HG03460 (cell line): ENCODE measurements at regions not wholly inside any gene's neighbourhood (a gene's known extent, or its start where the extent isn't known, plus 50 kb on each side); places are given as distances from the start of the nearest gene placed in this dataset.
"Not testable (repeated sequence)": the region's sequence is repeated elsewhere in the genome, so short reads cannot be mapped to it uniquely, and the experiment has no call there.

Source experiments
- ATAC-seq: cut with Tn5 transposase; IDR thresholded peaks from one replicate; pipeline ENCODE4 v1.9.1; 2021; ENCODE audit not compliant: unreplicated experiment

DNA sequence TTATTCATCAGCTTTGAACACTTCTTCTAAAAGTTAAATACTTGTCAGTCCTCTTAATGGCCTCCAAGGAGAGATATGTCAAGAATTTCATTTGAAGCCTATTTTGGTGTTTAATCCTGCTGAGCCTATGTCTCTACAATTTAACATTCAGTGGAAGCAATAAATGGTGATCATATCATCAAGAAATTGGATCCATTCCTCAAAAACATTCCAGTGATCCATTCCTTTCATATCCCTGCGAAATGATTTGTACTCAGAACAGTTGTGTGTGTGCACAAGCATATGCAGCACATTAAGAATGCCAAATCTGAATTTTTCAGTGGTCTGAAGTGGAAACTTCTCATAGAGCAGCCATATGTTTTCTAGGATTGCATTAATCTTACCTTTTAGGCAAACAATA, 373.7 kb upstream of the SYT1 start:
- no peak for ATAC-seq

DNA sequence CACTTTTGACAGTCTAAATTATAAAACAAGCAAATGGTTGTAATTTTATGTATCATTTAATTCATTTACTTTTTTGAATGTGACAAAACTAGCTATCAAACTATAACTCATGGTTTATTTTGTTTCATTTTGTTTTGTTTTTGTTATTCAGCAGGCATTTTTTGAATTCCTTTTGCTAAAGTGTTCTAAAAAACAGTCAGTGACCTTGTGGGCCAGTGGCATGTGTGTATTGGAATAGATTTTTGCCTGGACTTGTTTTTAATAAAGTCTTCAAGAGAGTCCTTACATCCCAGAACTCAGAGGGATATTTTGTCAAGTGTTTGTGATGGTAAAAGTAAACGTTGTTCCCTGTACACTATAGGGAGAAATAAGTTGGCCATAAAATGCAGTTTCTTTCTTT, 369.7 kb upstream of the SYT1 start:
- ATAC-seq, result no peak

DNA sequence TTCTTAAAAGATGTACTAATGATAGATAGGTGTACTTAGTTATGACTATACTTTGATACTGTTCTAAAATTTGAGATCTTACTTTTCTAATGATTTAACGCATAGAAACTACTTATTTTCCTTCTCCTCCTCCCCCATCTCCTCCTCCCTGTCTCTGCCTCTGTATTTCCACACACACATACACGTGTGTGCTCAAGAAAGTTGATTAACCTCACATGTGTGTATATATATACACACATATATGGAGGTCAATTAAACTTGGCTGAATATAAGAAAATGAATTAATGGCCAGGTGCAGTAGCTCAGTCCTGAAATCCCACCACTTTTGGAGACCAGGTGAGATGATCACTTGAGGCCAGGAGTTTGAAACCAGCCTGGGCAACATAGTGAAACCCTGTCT, 362.7 kb upstream of the SYT1 start:
- ATAC-seq, result no peak

DNA sequence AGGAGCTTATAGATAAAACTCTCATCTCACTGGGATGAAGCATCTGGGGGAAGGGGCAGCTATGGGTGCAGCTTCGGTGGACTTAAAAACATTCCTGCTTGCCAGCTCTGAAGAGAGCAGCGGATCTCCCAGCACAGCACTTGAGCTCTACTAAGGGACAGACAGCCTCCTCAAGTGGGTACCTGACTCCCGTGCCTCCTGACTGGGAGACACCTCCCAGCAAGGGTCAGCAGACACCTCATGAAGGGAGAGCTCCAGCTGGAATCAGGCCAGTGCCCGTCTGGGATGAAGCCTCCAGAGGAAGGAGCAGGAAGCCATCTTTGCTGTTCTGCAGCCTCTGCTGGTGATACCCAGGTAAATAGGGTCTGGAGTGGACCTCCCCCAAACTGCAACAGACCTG, 345.2 kb upstream of the SYT1 start:
- no peak for ATAC-seq

DNA sequence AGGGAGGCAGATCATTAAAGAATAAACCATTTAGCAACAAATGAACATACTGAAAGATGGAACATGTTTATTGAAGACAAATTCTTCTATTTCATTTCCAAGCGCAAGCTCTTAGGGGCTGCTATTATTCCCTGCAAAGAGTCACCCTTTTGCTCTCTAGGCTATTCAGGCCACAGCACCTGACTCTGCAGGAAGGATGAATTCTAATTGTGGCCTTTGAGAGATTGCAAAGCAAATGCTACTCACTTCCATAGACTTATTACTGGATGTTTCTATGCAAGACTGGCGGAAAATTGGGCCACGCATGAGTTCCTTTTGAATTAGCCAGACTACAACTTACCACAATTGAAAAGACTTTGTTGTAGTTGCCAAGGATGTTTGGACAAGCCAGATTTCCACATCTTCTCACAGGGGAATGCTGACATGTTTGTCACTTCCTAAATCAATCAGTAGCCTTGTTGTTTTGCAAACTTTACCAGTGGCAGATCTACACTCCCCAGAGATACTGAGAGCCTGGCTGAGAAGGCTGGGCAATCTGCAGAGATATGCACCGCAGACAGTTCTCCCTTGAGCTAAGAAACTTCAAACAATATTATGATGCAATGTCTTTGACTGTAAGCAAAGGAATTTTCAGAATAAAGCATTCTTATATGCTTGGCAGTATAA, 334.3 kb upstream of the SYT1 start:
- no peak for ATAC-seq

DNA sequence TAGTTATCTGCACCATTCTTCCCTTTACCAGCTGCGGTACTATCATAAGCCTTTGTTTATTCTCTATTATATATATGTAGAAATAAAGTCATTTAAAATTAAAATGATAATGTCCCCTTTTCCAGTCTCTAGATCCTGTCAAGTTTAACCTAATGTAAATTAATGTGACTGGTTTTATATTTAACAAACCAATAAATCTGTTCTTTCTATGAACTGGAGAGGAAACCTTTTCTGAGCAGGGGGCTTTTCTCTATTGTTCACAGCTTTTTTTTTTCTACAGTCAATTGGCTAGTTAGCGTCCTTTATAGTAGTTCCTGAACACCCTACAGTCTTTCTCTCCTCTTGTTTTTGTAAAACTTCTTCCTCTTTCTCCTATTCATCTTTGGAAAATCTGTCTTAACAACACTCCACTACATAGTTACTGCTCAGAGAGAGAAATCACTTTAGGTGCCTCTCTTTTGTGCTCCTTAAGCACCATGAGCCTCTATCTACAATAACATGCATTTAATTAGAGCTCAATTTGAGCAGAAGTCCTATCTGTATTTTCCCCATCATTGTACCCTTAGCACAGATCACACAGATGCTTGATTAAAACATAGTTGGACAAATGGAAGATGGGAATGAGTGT, 332.6 kb upstream of the SYT1 start:
- ATAC-seq, result no peak

DNA sequence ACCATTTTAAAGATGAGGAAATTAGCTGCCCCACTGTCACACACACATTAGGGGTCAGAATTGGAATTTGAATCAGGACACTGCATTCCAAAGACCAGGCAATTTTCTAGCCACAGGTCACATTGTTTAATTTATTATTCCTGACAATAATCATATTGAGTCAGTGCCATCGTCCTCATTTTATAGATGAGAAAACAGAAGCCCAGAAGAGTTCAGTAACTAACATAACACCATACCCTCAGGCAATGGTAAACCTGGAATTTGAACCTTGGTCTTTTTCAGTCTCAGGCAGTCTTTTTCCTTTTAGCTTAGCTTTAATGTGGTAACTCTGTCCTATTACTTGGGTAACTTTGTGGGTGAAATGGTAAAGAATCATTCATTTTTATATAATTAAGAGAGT, 330.3 kb upstream of the SYT1 start:
- no peak for ATAC-seq

DNA sequence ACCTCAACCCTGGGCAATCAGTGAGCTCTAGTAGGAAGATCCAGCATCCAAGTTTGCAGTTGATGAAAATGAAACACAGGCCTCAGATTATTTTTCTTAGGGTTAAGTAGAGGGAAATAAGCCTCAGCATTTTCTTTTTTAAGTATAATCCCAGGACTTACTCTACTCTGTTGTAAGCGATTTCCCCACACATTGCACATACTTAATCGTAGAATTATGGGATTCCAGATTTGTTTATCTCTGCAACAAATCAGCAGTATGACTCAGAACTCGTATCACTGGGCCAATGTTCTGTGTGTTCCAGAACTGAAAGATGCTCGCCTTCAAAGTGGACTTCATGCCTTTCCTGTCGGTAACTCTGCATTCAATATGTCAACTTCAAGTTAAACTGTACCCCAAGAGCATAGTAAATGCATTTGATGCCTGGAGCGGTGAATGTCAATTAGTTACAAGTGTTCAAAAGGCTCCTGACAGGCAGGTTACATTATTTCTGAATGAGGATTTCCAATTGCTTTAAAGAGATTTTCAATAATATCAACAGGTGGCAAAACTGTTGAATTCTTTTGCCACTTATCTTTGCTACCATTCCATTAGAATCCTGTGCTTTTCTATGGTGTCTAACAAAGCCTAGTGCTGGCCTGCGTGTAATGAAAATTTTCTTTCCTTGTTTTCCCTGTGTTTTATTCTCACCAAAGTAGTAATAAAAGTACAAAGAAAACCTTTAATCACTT, 323.8 kb upstream of the SYT1 start:
- no peak for ATAC-seq

DNA sequence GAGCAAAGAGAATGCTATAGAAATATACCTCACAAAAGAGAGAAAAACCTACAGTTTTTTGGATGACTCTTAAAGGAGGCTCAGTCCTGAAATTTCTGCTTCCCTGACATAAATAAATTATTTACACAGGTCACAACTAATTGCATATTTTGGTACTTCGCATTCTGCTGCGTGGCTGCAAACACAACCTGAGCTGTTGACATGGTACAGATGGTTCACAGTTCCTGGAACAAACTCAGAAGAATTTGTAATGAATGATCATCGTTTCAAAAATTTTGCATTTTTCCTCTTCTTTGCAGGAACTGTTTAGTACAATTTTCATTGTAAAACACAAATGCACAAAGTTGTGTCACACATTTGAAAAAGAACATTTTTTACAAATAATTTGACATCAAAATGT, 313.7 kb upstream of the SYT1 start:
- no peak for ATAC-seq

DNA sequence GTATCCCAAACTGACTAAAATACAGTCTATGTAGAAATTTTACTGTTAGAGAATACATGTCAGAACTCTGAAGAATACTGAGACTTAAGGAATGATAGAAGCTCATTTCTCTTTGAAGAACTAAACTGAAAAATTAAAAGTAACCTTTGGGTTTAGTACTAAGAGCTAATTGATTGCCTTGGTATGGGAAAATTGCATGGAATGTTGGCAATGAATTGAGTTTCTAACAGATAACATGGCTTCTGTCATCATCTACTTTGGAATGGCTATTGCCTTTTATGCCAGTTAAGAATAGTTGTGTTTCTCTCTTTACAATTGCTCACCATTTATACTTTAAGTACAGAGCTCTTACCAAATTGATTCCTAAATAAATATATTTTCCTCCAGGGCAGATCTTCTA, 308.8 kb upstream of the SYT1 start:
- no peak for ATAC-seq

DNA sequence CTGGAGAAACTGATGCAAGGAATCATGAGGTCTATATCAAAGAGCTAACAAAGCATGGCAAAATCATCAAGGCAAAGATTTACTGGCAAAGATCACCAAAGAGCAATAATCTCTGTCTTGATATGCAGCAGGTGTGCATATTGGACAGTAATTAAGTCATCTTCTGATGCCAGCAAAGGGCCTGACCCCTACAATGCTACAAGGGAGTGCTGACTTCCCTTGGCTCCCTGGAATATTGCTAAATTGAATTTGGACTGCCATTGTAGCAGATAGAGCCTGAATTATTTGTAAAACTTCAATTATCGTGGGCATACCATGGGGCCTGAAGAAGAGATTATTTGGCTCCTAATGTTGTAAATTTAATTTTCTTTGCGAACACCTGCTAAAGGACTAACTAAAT, 307.9 kb upstream of the SYT1 start:
- no peak for ATAC-seq

DNA sequence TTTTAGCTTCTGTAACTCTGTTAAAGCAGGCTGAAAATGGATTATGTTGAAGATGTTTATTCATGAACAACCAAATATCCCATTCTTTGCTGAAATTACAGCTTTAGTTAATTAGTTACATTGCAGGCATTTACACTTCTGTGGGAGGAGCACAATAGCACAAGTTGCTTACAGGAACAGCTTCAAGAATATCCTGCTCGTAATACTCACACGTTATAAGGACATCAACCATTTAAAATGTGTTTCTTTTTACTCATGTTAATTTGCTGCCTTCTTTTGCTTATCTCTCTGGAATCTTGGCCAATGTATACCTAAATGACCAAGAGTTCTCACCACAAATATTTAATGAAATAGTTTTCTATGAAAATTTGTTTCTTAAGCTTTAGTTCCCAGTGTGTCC, 305.2 kb upstream of the SYT1 start:
- ATAC-seq, result no peak

DNA sequence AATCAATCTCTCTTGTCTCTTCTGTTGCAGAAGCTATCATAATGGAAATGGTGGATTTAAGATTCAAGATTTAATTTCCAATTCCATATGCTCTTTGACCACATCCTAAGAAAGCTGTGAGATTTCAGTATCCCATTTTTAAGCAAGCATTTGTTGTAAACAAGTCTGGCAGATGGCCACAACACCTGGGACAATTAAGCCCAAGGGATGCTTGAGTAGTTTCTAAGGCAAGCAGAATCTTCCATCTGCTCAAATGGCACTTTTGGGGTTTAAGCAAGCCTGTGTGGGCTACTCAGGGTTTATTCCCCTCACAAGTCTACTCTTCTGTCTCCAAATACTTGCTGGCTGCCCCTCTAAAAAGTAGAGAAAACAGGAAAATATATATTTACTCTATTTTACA, 304.7 kb upstream of the SYT1 start:
- no peak for ATAC-seq

DNA sequence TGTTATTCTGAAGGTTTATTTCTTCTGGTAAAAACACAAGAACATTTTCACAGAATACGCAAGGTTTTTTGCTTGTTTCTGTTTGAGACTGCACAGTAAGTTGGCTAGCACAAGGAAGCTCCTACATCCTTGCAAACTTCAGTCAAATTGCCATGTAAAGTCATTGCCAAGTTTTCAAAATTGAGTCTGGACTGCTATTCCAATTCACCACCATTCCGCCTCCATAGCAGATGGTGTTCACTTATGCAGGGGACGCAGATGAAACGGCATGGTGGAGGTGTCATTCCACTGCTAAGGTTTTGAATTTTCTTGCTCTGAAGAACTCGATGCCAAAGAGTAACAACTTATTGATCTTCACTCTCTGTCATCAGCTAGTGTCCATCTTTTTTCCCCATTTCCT, 303.9 kb upstream of the SYT1 start:
- no peak for ATAC-seq

DNA sequence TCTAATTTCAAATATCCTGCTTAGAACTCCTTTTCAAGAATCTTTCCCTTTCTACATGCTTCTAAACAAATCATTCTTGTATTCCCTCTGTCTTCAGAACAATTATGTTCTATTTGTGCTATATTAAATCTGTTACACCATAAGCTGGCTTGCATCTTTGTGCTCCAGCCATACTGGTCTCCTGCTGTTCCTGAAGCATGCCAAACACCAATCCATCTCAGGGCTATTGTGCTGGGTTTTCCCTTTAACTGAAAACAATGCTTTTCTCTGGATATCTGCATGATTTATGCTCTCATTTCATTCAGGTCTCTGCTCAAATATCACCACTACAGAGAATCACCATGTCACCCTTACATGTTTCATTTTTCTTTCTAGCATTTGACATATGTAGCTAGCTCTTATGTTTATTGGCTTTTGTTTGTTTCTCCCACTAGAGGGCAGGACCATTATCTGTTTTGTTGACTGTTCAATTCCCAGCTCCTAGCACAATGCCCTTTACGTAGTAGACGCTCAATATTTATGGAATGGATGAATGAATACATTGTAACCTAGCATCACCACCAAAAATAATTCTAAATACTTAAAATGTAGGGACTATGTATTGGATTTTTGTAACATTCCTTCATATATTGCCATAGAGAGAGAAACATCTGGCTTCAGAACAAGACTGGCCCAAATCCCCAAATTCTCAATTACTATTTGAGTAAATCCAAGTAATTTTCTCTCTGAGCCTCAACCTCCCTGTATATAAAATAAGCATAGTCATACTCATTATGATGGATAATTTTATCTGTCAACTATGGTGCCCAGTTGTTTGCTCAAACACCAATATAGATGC, 302.0 kb upstream of the SYT1 start:
- no peak for ATAC-seq

DNA sequence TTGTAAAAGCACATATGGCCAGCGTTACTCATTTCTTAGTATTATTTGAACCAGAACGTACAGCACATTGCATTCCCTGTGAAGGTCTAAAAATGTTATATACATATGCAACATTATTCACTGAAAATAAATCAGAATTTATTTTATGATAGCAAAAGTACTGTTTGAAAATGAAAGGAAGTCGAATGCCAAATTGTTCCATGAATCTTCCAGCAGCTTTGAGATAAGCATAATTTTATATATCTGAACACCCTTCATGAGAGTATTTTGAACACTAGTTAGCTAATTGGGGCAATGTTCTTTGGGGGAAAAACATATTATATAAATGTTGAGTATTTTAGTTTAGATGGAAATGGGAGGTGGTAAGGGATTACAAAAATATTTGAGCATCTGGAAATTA, 300.7 kb upstream of the SYT1 start:
- ATAC-seq, result no peak

DNA sequence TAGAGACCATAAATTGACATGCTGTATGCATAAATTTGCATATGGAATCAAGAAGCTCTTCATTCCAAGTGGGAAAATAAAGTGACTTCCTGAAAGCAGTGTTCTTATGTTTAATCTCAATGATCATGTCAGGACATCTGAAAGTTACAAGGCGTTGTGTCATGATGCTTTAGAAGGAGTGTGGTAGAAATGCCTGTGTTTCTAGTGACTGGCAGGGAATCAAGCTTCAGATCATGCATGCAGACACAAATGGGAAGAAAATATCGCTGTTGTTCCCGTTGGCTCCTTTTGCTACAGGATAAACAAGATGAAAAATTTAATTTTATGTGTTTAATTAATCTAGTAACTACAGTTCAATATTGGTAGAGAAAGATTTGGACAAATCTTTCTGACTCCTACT, 298.1 kb upstream of the SYT1 start:
- no peak for ATAC-seq

DNA sequence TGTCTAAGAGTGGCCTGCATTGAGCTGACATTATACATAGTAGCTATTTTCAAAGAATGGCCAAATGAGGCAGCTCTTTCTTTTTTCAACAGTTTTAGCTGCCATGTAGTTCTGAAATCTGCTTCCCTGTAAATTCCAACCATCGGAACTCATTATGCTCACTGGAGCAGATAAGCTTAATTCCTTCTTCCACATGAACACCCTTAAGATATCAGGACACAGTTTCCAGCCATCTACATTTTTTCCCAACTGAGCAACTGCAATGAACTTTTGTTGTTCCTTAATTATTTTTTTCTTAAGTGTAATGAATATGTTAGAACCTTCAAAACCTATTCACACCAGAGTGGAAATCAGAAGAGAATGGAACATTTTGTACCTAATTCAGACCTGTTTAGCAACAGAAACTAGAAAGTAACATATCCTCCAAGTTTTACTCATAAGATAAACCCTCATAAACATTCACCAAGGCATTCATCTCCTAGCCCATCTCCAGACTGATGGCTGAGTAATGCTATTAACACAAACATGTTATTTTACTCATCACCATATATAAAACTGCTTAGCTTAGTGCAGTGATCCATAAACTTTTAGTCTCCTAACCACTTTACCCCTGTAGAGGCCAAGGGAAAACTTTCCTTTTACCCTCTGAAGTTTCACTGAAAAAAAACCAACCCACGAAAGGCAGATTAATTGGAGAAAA, 296.1 kb upstream of the SYT1 start:
- no peak for ATAC-seq

DNA sequence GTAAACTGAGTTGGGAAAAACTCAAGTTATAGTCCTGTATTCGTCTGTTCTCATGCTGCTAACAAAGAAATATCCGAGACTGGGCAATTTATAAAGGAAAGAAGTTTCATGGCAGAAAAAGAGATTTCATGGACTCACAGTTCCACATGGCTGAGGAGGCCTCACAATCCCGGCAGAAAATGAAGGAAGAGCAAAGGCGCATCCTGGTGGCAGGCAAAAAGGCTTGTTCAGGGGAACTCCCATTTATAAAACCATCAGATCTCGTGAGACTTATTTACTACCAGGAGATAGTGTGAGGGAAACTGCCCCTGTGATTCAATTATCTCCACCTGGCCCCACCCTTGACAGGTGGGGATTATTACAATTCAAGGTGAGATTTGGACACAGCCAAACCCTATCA, 292.6 kb upstream of the SYT1 start:
- no peak for ATAC-seq

DNA sequence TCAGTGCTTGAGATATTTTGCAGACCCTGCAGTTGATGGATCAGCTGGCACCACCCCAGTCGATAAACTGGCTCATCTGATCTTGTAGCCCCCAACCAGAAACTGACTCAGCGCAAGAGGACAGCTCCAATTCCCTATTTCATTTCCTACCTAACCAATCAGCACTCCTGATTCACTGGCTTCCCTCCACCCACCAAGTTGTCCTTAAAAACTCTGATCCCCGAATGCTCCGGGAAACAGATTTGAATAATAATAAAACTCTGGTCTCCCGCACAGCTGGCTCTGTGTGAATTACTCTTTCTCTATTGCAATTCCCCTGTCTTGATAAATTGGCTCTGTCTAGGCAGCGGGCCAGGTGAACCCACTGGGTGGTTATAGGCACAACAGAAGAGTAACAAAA, 289.4 kb upstream of the SYT1 start:
- ATAC-seq, result not testable (repeated sequence)

DNA sequence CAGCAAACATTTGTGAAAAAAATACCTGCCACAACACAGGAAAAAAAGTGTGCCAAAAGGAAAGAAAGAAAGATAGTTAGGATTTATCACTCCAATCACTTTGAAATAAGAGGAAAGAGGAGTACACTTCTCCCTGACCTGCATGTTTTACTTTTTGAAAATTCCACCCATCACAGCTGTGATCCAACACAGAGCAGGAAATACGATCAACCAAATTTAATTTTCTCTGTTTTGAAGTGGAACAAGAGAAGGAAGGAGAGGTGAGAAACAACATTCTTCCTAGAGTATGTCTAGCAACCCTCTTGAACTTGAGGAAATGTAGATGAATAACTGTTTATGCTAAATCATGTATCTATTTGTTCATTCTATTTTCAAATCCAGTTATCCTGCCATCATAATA, 284.7 kb upstream of the SYT1 start:
- ATAC-seq, result no peak
